C4-2B (cell line): ENCODE measurements at regions not wholly inside any gene's neighbourhood (a gene's known extent, or its start where the extent isn't known, plus 50 kb on each side); places are given as distances from the start of the nearest gene placed in this dataset.

ENCODE experiments used
- ZFX ChIP-seq: fragments of 450-650 bp; IDR thresholded peaks from 2 replicates; pipeline ENCODE4 v1.6.1; 2017
- TF ChIP-seq, protein P1 (sequence below): fragments of 450-650 bp; conservative IDR thresholded peaks from 2 replicates; pipeline ENCODE4 v1.5.1; 2017; ENCODE audit warnings: mild to moderate bottlenecking

DNA sequence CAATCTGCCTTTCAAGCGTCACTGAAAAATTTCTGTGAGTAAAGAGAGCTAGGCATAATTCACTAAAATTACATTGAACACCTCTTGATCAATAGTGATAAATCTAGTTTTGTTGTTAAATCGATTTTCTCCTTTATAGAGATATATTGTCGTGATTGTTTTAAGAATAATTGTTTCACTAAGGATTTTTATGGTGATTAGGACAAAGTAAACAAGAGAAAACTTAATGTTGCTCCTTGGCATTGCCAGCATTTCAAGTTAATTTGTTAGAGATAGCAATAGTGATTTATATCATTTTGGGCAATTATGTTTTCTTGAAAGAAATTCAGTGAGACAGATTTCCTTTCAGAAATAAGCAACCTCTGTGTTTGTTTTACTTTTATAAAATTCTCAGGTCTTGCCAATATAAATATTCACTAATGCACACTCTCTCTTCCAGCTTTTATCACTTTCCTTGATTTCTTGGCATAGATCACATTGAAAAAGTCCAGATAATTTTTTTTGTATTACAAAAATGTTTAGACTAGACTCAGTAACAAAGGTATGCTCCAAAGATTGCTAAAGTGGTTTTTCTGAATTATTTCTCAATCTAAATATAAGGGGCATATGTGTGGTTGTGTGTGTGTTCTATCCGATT is 538.7 kb downstream of the TFEC start:
- TF ChIP-seq, protein P1, sequence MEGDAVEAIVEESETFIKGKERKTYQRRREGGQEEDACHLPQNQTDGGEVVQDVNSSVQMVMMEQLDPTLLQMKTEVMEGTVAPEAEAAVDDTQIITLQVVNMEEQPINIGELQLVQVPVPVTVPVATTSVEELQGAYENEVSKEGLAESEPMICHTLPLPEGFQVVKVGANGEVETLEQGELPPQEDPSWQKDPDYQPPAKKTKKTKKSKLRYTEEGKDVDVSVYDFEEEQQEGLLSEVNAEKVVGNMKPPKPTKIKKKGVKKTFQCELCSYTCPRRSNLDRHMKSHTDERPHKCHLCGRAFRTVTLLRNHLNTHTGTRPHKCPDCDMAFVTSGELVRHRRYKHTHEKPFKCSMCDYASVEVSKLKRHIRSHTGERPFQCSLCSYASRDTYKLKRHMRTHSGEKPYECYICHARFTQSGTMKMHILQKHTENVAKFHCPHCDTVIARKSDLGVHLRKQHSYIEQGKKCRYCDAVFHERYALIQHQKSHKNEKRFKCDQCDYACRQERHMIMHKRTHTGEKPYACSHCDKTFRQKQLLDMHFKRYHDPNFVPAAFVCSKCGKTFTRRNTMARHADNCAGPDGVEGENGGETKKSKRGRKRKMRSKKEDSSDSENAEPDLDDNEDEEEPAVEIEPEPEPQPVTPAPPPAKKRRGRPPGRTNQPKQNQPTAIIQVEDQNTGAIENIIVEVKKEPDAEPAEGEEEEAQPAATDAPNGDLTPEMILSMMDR: no peak
- no peak for TF ChIP-seq ZFX
